ENCODE measurements at regions not wholly inside any gene's neighbourhood (a gene's known extent, or its start where the extent isn't known, plus 50 kb on each side); places are given as distances from the start of the nearest gene placed in this dataset.

DNA sequence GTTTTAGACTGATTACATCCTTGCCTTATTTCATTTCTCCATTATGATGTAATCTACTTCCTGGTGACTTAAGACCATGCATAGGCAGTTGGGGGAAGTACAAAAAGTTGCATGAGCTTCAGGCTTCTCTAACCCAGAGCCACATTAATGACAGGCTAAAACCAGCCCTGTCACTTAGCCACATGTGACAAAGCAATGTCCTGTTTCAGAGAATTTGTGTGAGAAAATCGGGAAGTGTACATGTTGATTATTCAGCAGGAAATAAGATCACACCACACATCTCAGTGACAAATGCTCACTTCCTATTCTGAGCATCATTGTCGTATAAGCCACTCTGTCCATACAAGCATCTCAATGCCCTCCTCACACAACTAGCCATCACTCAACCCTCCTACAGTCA is 98.5 kb upstream of the MAGEB16 start:
- H3K9me3 Mint-ChIP-seq: peaks cover 7% of the 10 kb centered on the region

DNA sequence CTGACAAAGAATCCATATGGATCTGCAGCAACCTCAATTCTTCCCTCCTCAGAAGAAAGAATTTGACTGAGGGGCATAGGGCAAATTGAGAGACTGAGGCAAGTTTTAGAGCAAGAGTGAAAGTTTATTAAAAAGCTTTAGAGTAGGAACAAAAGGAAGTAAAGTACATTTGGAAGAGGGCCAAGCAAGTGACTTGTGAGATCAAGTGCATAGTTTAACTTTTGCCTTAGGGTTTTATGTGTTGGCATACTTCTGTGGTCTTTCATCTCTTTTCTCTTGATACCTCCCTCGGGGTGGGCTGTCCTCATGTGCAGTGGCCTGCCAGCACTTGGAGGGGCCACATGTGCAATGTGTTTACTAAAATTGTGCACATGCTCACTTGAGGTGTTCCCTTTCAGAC is 98.0 kb upstream of the MAGEB16 start:
- Mint-ChIP-seq H3K4me3 (no peak overlapping the region), H3K9me3 (peaks cover 7% of the 10 kb centered on the region)

More for the DNA sequence above, 98.5 kb upstream of the MAGEB16 start:
- H3K4me1 Mint-ChIP-seq (ENCODE audit: low read depth in 2 of 2): no peaks in the 10 kb centered on the region
- no peak for DNase-seq (ENCODE audit: low spot score)
- H3K27ac Mint-ChIP-seq: no peak overlapping the region
- no peak overlapping the region for H3K4me3 Mint-ChIP-seq
- peak; percentile 58 to 79 for ATAC-seq
- H3K36me3 Mint-ChIP-seq: no peaks in the 10 kb centered on the region
- no peaks in the 10 kb centered on the region for H3K27me3 Mint-ChIP-seq

DNA sequence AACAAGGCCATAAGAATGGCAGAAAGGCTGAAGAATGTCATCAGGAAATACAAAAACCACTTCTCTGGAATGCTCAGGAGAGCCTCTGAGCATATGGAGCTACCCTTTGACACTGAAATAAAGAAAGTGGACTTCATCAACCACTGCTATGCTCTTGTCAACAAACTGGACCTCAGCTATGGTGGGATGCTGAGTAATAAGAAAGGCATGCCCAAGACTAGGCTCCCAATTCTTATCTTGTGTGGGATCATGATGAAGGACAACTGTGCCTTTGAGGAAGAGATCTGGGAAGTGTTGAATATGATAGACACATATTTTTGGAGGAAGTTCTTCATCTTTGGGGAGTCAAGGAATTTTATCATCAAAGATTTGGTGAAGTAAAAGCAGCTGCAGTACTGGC is 86.9 kb upstream of the MAGEB16 start:
- H3K9me3 Mint-ChIP-seq: no peaks in the 10 kb centered on the region
- no peak for DNase-seq (ENCODE audit: low spot score)
- no peaks in the 10 kb centered on the region for H3K4me1 Mint-ChIP-seq (ENCODE audit: low read depth in 2 of 2)
- ATAC-seq: no peak
- H3K27me3 Mint-ChIP-seq: no peaks in the 10 kb centered on the region
- H3K4me3 Mint-ChIP-seq: no peak overlapping the region
- H3K27ac Mint-ChIP-seq: no peak overlapping the region
- no peaks in the 10 kb centered on the region for H3K36me3 Mint-ChIP-seq

More for the DNA sequence above, 98.0 kb upstream of the MAGEB16 start:
- DNase-seq (ENCODE audit: low spot score): no peak
- ATAC-seq: no peak
- Mint-ChIP-seq H3K27me3 (no peaks in the 10 kb centered on the region), H3K27ac (no peak overlapping the region), H3K4me1 (ENCODE audit: low read depth in 2 of 2) (no peaks in the 10 kb centered on the region), H3K36me3 (no peaks in the 10 kb centered on the region)

DNA sequence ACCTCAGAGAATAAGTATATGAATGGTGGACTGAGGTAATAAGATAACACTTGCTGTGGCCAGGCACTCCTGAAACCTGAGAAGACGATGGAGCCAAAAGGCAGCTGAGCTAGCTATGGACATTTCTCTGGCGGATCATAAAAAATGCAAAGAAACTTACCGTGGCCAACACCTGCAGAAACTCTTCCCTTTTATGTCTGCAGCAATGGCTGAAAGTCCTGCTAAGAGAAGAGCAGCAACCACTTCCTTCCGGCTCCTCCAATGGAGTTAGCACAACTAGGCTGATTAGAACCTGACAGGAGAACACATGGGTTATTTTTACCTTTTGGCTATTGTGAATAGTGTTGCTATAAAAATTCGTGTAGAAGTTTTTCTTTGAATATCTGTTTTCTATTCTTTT is 76.0 kb upstream of the MAGEB16 start:
- ATAC-seq (no peak), DNase-seq (ENCODE audit: low spot score) (no peak)
- H3K27ac Mint-ChIP-seq: no peak overlapping the region
- no peaks in the 10 kb centered on the region for H3K36me3 Mint-ChIP-seq
- no peak overlapping the region for H3K4me3 Mint-ChIP-seq
- no peaks in the 10 kb centered on the region for H3K4me1 Mint-ChIP-seq (ENCODE audit: low read depth in 2 of 2)
- H3K9me3 Mint-ChIP-seq: peaks cover 3% of the 10 kb centered on the region
- H3K27me3 Mint-ChIP-seq: peaks cover 0 to 5% of the 10 kb centered on the region in 2 donors

DNA sequence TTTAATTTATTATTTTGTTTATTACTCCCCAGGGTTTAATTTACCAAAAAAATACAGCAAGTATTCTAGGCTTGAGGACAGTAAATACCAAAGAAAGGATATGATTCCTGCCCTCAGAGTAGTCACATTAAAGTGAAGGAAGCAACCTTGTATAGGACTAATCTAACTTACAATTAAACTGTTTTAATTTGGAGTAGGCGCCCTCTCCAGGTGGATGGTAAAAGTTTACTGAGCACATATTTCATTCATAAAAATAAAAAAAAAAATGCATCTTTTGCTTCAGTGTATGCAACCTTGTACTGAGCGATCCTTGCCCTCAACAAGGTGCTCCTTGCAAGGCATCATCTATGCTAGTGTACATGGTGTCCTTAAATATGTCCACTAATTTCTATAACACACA is 72.0 kb upstream of the MAGEB16 start:
- Mint-ChIP-seq H3K4me1 (ENCODE audit: low read depth in 2 of 2) (no peaks in the 10 kb centered on the region), H3K36me3 (no peaks in the 10 kb centered on the region), H3K27me3 (peaks cover 0 to 5% of the 10 kb centered on the region in 2 donors), H3K27ac (no peak overlapping the region), H3K4me3 (no peak overlapping the region), H3K9me3 (peaks cover 3% of the 10 kb centered on the region)
- DNase-seq (ENCODE audit: low spot score): no peak
- ATAC-seq: no peak

DNA sequence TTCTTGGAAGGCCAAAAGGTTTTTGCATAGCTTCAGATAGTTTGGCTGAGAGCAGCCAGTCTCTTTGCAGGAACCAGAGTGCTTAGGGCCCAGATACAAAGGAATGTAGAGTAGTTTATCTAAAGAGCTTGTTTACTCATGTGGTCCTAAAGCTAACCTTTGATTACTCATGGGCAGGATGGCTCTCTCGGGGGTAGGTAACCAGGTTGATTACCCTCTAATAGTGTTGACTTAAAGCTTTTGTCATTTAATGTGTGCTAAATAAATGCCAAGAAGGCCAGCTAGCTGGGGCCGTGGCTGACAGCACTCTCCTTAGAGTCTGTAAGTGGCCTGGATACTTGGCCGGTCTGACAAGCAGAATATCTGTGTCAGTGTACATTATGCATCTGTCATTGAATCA is 69.7 kb upstream of the MAGEB16 start:
- DNase-seq (ENCODE audit: low spot score) (no peak), ATAC-seq (no peak)
- H3K4me3 Mint-ChIP-seq: no peak overlapping the region
- H3K9me3 Mint-ChIP-seq: peaks cover 9% of the 10 kb centered on the region
- H3K27ac Mint-ChIP-seq: no peak overlapping the region
- H3K4me1 Mint-ChIP-seq (ENCODE audit: low read depth in 2 of 2): no peaks in the 10 kb centered on the region
- peaks cover 5% of the 10 kb centered on the region for H3K36me3 Mint-ChIP-seq
- peaks cover 0 to 5% of the 10 kb centered on the region in 2 donors for H3K27me3 Mint-ChIP-seq

DNA sequence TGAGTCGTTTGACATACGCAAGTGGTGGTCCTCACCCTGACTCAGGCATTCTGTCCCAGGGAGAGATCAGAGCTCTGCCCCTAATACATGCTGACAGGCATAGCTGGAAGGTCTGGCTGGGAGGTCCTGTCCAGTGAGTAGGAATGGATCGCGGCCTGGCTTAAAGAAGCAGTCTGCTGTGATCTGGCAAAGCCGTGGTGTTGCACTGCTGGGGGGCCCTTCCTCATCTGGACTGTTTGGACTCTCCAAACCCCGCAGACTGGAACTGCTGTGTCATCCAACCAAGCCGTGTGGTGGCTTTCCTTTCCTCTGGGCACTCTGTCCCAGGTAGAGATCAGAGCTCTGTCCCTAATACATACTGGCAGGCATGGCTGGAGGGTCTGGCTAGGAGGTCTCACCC is 64.3 kb upstream of the MAGEB16 start:
- DNase-seq (ENCODE audit: low spot score) (no peak), ATAC-seq (no peak)

DNA sequence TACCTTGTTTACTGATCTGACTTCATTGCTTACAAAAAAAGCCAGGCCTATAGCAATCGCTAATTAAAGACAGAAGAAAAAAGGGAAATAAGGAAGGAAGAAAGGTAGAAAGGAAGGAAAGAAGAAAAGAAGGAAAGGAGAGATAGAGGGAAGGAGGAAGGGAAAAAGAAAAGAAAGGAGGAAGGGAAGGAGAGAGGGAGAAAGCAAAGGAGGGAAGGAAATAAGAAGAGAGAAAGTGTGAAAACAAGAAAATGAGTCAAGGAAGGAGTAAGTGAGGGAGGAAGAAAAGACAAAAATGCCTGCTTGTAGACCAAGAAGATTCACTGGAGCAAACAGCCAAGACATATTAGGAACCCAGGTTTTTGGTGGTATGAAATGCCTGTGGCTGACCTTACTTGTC is 57.0 kb upstream of the MAGEB16 start:
- Mint-ChIP-seq H3K27ac (no peak overlapping the region), H3K27me3 (no peaks in the 10 kb centered on the region)

More for the DNA sequence above, 64.3 kb upstream of the MAGEB16 start:
- H3K4me1 Mint-ChIP-seq (ENCODE audit: low read depth in 2 of 2): no peaks in the 10 kb centered on the region
- peaks cover 5% of the 10 kb centered on the region for H3K36me3 Mint-ChIP-seq
- H3K4me3 Mint-ChIP-seq: no peak overlapping the region
- no peaks in the 10 kb centered on the region for H3K27me3 Mint-ChIP-seq
- H3K9me3 Mint-ChIP-seq: peaks cover 6% of the 10 kb centered on the region
- H3K27ac Mint-ChIP-seq: no peak overlapping the region

DNA sequence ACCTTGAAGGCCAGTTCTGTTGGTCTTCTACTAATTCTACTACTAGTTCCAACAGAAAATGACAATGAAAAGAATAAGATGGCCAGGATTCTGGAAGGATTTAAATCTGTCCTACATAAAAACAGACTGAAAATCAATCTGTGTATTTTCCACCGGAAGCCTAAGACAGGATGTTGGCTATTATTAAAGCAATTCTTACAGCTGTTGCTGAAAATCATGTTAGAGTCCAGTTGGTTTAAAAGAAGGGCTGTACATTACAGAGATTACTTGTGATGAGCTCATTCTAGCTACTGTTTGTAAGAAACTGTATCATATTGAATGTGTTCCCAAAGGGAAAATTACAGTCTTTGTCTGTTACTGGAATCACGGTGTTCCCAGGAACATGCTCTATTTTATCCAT is 54.8 kb upstream of the MAGEB16 start:
- no peaks in the 10 kb centered on the region for H3K36me3 Mint-ChIP-seq
- ATAC-seq: no peak
- DNase-seq (ENCODE audit: low spot score): no peak
- H3K27ac Mint-ChIP-seq: no peak overlapping the region
- no peaks in the 10 kb centered on the region for H3K27me3 Mint-ChIP-seq
- H3K4me3 Mint-ChIP-seq: no peak overlapping the region
- no peaks in the 10 kb centered on the region for H3K4me1 Mint-ChIP-seq (ENCODE audit: low read depth in 2 of 2)
- H3K9me3 Mint-ChIP-seq: no peaks in the 10 kb centered on the region

More for the DNA sequence above, 57.0 kb upstream of the MAGEB16 start:
- ATAC-seq: no peak
- no peaks in the 10 kb centered on the region for H3K9me3 Mint-ChIP-seq
- DNase-seq (ENCODE audit: low spot score): no peak
- H3K4me1 Mint-ChIP-seq (ENCODE audit: low read depth in 2 of 2): no peaks in the 10 kb centered on the region
- no peaks in the 10 kb centered on the region for H3K36me3 Mint-ChIP-seq
- H3K4me3 Mint-ChIP-seq: no peak overlapping the region
